AG09319 (cell line): ENCODE measurements at regions not wholly inside any gene's neighbourhood (a gene's known extent, or its start where the extent isn't known, plus 50 kb on each side); places are given as distances from the start of the nearest gene placed in this dataset.

Source experiments
- DNase-seq: peaks from one replicate; pipeline ENCODE4 v3.0.0-alpha.2; 2010; ENCODE audit warnings: low read depth; ENCODE audit errors: extremely low read depth
- CTCF ChIP-seq: IDR thresholded peaks from 2 replicates; pipeline ENCODE4 v1.5.1; 2011; ENCODE audit warnings: low read depth, mild to moderate bottlenecking, inconsistent platforms, low read length, moderate library complexity

GRCh38 chr15:53216036-53216435 lies 425.9 kb upstream of the ONECUT1 start:
- DNase-seq, result no peak
- TF ChIP-seq CTCF, result no peak

DNA sequence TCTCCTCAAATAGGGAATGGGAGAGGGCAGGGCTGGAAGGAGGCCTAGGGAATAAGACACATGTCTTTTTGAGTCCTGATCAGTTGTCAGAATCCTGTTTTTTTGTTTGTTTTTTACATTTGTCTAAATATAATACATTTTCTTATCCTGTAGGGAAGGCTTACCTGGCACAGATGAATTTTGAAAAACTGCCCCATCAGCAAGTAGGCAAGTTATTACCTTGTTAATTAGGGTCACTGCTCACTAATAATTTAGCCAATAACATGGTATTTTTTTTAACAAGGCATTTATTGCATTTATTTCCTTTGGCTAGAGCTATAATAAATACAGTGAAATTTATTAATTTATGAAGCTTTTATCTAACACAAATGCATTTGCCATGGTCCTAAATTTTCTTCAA lies 423.2 kb upstream of the ONECUT1 start:
- no peak for DNase-seq
- TF ChIP-seq CTCF, result no peak

DNA sequence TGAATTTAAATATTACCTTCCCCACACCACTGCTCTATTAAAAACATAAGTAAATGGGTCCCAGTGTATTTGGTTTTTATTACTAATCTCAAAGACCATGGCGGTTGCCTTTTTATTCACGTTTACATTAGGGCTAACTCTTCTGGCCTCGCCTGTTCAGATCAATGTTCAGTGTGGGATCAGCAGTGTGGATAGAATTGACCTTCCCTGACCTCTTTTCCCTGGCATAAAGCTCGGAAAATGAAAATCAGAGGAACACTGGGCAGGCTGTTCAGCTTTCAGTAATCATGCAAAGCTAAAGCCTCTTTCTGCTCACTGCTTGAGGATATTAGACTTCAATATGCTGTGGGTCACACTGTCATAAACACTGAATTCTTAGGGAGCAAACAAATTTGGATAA lies 422.6 kb upstream of the ONECUT1 start:
- no peak for TF ChIP-seq CTCF
- DNase-seq, result no peak

GRCh38 chr15:53210653-53211052 lies 420.5 kb upstream of the ONECUT1 start:
- TF ChIP-seq CTCF, result no peak
- no peak for DNase-seq

DNA sequence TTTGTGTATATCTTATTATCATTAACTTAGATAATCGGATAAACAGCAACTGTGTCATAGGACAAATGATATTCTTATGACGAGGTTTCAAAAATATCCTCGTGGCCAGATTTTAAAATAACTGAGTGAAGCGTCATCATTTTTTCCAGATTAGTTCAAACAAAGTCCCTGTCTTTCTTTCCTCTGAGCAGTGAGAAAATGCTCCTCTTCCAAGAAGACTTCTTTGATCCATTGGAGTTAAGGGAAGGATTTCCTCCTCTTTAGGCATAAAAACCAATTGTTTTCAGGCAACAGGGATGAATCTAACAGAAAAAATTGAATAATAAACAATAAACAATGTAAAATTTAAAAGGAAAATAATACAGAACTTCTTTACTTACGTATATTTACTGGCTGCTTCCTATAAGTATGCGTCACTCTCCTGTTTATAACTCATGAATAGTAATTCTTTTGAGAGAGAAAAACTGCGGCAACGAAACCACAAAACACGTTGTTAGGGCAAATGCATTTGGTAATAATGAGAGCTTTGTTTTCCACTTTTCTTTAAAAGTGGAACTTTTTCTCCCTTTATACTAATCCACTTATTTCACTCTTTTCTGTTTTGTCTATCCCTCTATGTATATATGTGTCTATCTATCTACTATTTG lies 419.4 kb upstream of the ONECUT1 start:
- DNase-seq, result no peak
- TF ChIP-seq CTCF, result no peak

DNA sequence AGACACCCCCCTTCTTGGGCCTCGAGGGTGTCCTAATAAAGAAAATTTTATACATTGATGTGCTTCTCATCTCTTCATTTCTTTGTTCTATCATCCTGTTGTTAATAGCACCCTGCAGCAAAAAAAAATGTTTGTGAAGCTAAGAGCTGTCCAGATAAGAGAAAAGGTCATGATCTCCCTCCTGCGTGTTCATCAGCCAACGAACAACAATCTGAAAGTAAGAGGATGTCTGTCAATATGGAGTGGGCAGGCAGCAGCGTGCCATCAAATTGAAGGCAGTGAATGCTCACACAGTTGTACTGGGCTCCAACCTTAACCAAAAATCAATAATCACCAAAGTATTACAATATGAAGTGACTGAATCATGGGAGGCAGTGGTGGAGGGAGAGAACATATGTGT lies 418.6 kb upstream of the ONECUT1 start:
- DNase-seq, result no peak
- no peak for TF ChIP-seq CTCF

DNA sequence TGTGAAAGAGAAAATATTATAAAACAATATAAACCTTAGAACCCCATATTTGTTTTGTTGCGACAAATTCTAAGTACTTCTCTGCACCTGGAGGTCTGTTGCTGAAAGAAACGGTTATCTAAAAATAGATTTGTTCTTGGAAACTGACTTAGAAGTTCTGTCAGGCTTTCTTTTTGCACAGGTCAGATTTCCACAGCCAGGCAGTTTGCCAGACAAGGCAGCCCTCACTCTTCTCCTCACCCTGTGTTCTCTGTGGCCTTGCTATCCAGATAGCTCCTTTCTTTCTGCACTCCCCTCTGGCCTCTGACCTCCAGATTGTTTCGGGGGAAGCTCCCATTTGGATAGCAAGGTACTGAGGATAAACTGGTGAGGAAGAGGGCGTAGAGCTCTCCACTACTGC lies 413.3 kb upstream of the ONECUT1 start:
- no peak for DNase-seq
- no peak for TF ChIP-seq CTCF
